Keratinocyte (primary cell): ENCODE measurements at regions not wholly inside any gene's neighbourhood (a gene's known extent, or its start where the extent isn't known, plus 50 kb on each side); places are given as distances from the start of the nearest gene placed in this dataset.

Experiments
- DNase-seq: peaks from one replicate; pipeline ENCODE4 v3.0.0-alpha.2; 2011; ENCODE audit warnings: low read depth, missing footprints, low spot score
- FAIRE-seq: peaks from 2 replicates; lab custom pipeline; 2011; peaks lifted over from hg19 to GRCh38; lab: Jason Lieb, UNC
- H2AFZ ChIP-seq: 2 replicates; pipeline ENCODE4 v1.6.0; 2012; ENCODE audit warnings: low read length, control low read depth, inconsistent platforms; ENCODE audit not compliant: control insufficient read depth
- H3K27ac ChIP-seq: 2 replicates; pipeline ENCODE4 v1.5.1; 2011; ENCODE audit warnings: low read length; ENCODE audit not compliant: control insufficient read depth, insufficient read depth
- H3K27me3 ChIP-seq: 3 replicates; pipeline ENCODE4 v1.6.0; 2011; ENCODE audit warnings: low read length; ENCODE audit not compliant: control insufficient read depth, insufficient read depth; ENCODE audit errors: extremely low read depth
- H3K36me3 ChIP-seq, 2 experiments: 2 replicates in 1 of 2; 3 replicates in 1 of 2; pipeline ENCODE4 v1.5.1; 2011; ENCODE audit warnings: low read length in 2 of 2, mild to moderate bottlenecking in 1 of 2; ENCODE audit not compliant: control insufficient read depth in 2 of 2, insufficient read depth in 2 of 2; ENCODE audit errors: extremely low read depth in 1 of 2
- H3K4me1 ChIP-seq: 3 replicates; pipeline ENCODE4 v1.5.1; 2011; ENCODE audit warnings: low read length; ENCODE audit not compliant: control insufficient read depth, insufficient read depth; ENCODE audit errors: extremely low read depth
- H3K4me2 ChIP-seq: 3 replicates; pipeline ENCODE4 v1.6.0; 2011; ENCODE audit warnings: low read depth, low read length; ENCODE audit not compliant: control insufficient read depth, insufficient read depth; ENCODE audit errors: extremely low read depth
- H3K4me3 ChIP-seq, 3 experiments: fragments of 200-600 bp in 1 of 3; sonication (generic) in 1 of 3; 2 replicates in 2 of 3; 3 replicates in 1 of 3; pipeline ENCODE4 v1.5.1; 2011 to 2016; ENCODE audit warnings: low read length in 3 of 3, mild to moderate bottlenecking in 3 of 3, control low read depth in 2 of 3, inconsistent platforms in 1 of 3, low read depth in 1 of 3, mixed read lengths in 1 of 3, mixed run types in 1 of 3, moderate library complexity in 1 of 3; ENCODE audit not compliant: control insufficient read depth in 2 of 3, insufficient read depth in 2 of 3; ENCODE audit errors: extremely low read depth in 1 of 3
- H3K79me2 ChIP-seq: 2 replicates; pipeline ENCODE4 v1.6.0; 2012; ENCODE audit warnings: low read length; ENCODE audit not compliant: control insufficient read depth, insufficient read depth
- H3K9ac ChIP-seq: 3 replicates; pipeline ENCODE4 v1.6.0; 2011; ENCODE audit warnings: low read length; ENCODE audit not compliant: control insufficient read depth, insufficient read depth; ENCODE audit errors: extremely low read depth
- H3K9me1 ChIP-seq: 3 replicates; pipeline ENCODE4 v1.6.0; 2011; ENCODE audit warnings: low read length; ENCODE audit not compliant: control insufficient read depth, insufficient read depth; ENCODE audit errors: extremely low read depth
- H3K9me3 ChIP-seq: 2 replicates; pipeline ENCODE4 v1.5.1; 2012; ENCODE audit warnings: low read depth, low read length; ENCODE audit not compliant: control insufficient read depth
- H4K20me1 ChIP-seq: 3 replicates; pipeline ENCODE4 v1.6.0; 2011; ENCODE audit warnings: low read length; ENCODE audit not compliant: control insufficient read depth, insufficient read depth; ENCODE audit errors: extremely low read depth
- CTCF ChIP-seq, 3 experiments: IDR thresholded peaks in 1 of 3; conservative IDR thresholded peaks in 1 of 3; optimal IDR thresholded peaks in 1 of 3; 2 replicates in 2 of 3; 3 replicates in 1 of 3; pipeline versions ENCODE3 to v1.5.1; 2011; ENCODE audit warnings: low read length in 3 of 3, mild to moderate bottlenecking in 3 of 3, moderate library complexity in 2 of 3, control low read depth in 1 of 3, inconsistent platforms in 1 of 3; ENCODE audit not compliant: insufficient read depth in 2 of 3; ENCODE audit errors: extremely low read depth in 1 of 3
- EZH2 ChIP-seq: IDR thresholded peaks from one replicate; pipeline ENCODE4 v1.6.1; 2012; ENCODE audit warnings: inconsistent platforms, mild to moderate bottlenecking, low read length, moderate library complexity
- dilution Hi-C: fragments of 300-500 bp; cut with MboI; formaldehyde crosslinking; loops from one replicate; pipeline ENCODE4 v1.7.0; 2020; ENCODE audit warnings: low sequenced_read_pairs; ENCODE audit not compliant: extremely low pct_ligation_motif_present

GRCh38 chr10:120282421-120282820 lies 174.6 kb upstream of the PLPP4 start:
- no peak overlapping the region for H3K4me3 ChIP-seq
- H3K27me3 ChIP-seq = peaks cover 4% of the 10 kb centered on the region
- FAIRE-seq = no peak
- no peak overlapping the region for H2AFZ ChIP-seq
- H3K27ac ChIP-seq = no peak overlapping the region
- no peaks in the 10 kb centered on the region for H3K36me3 ChIP-seq
- no peaks in the 10 kb centered on the region for H4K20me1 ChIP-seq
- no peaks in the 10 kb centered on the region for H3K9me1 ChIP-seq
- H3K9ac ChIP-seq = no peak overlapping the region
- dilution Hi-C loops = no loop called here
- no peaks in the 10 kb centered on the region for H3K79me2 ChIP-seq
- no peaks in the 10 kb centered on the region for H3K4me1 ChIP-seq
- H3K9me3 ChIP-seq = no peaks in the 10 kb centered on the region
- DNase-seq = no peak
- TF ChIP-seq CTCF (optimal IDR thresholded peaks at IDR 0.05 in 1 of 3, IDR thresholded peaks at IDR 0.05 in 1 of 3, conservative IDR thresholded peaks at IDR 0.05 in 1 of 3; ENCODE audit: extremely low read depth in 1 of 3, insufficient read depth in 2 of 3, low read length in 3 of 3) (no peak), EZH2 (no peak)
- no peak overlapping the region for H3K4me2 ChIP-seq

GRCh38 chr10:120282846-120283492 lies 174.1 kb upstream of the PLPP4 start:
- Histone ChIP-seq H3K4me2 (no peak overlapping the region), H4K20me1 (no peaks in the 10 kb centered on the region), H3K9me3 (no peaks in the 10 kb centered on the region), H3K27me3 (peaks cover 4% of the 10 kb centered on the region), H3K27ac (no peak overlapping the region), H3K79me2 (no peaks in the 10 kb centered on the region), H3K9ac (no peak overlapping the region), H3K36me3 (no peaks in the 10 kb centered on the region), H3K4me3 (no peak overlapping the region), H2AFZ (no peak overlapping the region), H3K4me1 (no peaks in the 10 kb centered on the region), H3K9me1 (no peaks in the 10 kb centered on the region)
- no peak for TF ChIP-seq EZH2
- no peak for TF ChIP-seq CTCF (optimal IDR thresholded peaks at IDR 0.05 in 1 of 3, IDR thresholded peaks at IDR 0.05 in 1 of 3, conservative IDR thresholded peaks at IDR 0.05 in 1 of 3; ENCODE audit: extremely low read depth in 1 of 3, insufficient read depth in 2 of 3, low read length in 3 of 3)
- dilution Hi-C loops = no loop called here
- DNase-seq = no peak
- FAIRE-seq = peak; percentile 29
